DMS114 treated with DMSO at 0.1 percent for 48 hours (cell line): ENCODE measurements at regions not wholly inside any gene's neighbourhood (a gene's known extent, or its start where the extent isn't known, plus 50 kb on each side); places are given as distances from the start of the nearest gene placed in this dataset.
"Not testable (repeated sequence)": the region's sequence is repeated elsewhere in the genome, so short reads cannot be mapped to it uniquely, and the experiment has no call there.

Experiments used
- DNase-seq: peaks from one replicate; lab custom pipeline; 2025; ENCODE audit not compliant: unreplicated experiment; lab: John Stamatoyannopoulos, UW

- DNase-seq = peak; percentile 7
Measured at GRCh38 chr12:9449657-9450126, 158.0 kb downstream of the KLRB1 start.

- DNase-seq = no peak
Measured at GRCh38 chr12:9449181-9449580, 158.5 kb downstream of the KLRB1 start.

GRCh38 chr12:9448648-9449047 lies 159.1 kb downstream of the KLRB1 start:
- peak; percentile 1 for DNase-seq

- DNase-seq = peak; percentile 75
Measured at GRCh38 chr12:9447791-9448614, 159.7 kb downstream of the KLRB1 start.

- not testable (repeated sequence) for DNase-seq
Measured at GRCh38 chr12:9446883-9447761, 160.6 kb downstream of the KLRB1 start.

GRCh38 chr12:9440428-9440827 lies 167.3 kb downstream of the KLRB1 start:
- DNase-seq = not testable (repeated sequence)

GRCh38 chr12:9435682-9436081 lies 172.0 kb downstream of the KLRB1 start:
- DNase-seq = not testable (repeated sequence)

- not testable (repeated sequence) for DNase-seq
Measured at GRCh38 chr12:9430385-9430784, 177.3 kb downstream of the KLRB1 start.

- DNase-seq = not testable (repeated sequence)
Measured at GRCh38 chr12:9428856-9429255, 178.9 kb downstream of the KLRB1 start.

GRCh38 chr12:9425429-9425828 lies 182.3 kb downstream of the KLRB1 start:
- not testable (repeated sequence) for DNase-seq

GRCh38 chr12:9424175-9424740 lies 183.5 kb downstream of the KLRB1 start:
- DNase-seq = not testable (repeated sequence)

GRCh38 chr12:9422689-9423088 lies 185.0 kb downstream of the KLRB1 start:
- DNase-seq = not testable (repeated sequence)

GRCh38 chr12:9421520-9422086 lies 186.1 kb downstream of the KLRB1 start:
- DNase-seq = not testable (repeated sequence)

- DNase-seq = not testable (repeated sequence)
Measured at GRCh38 chr12:9420817-9421519, 186.7 kb downstream of the KLRB1 start.

GRCh38 chr12:9418669-9419041 lies 189.1 kb downstream of the KLRB1 start:
- not testable (repeated sequence) for DNase-seq

- not testable (repeated sequence) for DNase-seq
Measured at GRCh38 chr12:9417947-9418668, 189.6 kb downstream of the KLRB1 start.

GRCh38 chr12:9417341-9417740 lies 190.4 kb downstream of the KLRB1 start:
- DNase-seq = not testable (repeated sequence)

GRCh38 chr12:9416346-9416745 lies 191.4 kb downstream of the KLRB1 start:
- DNase-seq = not testable (repeated sequence)

GRCh38 chr12:9415898-9416297 lies 191.8 kb downstream of the KLRB1 start:
- not testable (repeated sequence) for DNase-seq

GRCh38 chr12:9413862-9414261 lies 193.9 kb downstream of the KLRB1 start:
- DNase-seq = not testable (repeated sequence)
